ENCODE measurements at regions not wholly inside any gene's neighbourhood (a gene's known extent, or its start where the extent isn't known, plus 50 kb on each side); places are given as distances from the start of the nearest gene placed in this dataset.

GRCh38 chr9:26043431-26043830 is 365.2 kb upstream of the TUSC1 start:
- TF ChIP-seq TCF4 (CRISPR knock-in tag; IDR thresholded peaks at IDR 0.05; ENCODE audit: borderline replicate concordance): no peak
- no peak for TF ChIP-seq ZNF8 (CRISPR knock-in tag; IDR thresholded peaks at IDR 0.05)
- TF ChIP-seq ZC3H10 (CRISPR knock-in tag; IDR thresholded peaks at IDR 0.05): no peak
- TF ChIP-seq RARB (CRISPR knock-in tag; IDR thresholded peaks at IDR 0.05): no peak
- no peak for TF ChIP-seq GLIS3 (CRISPR knock-in tag; IDR thresholded peaks at IDR 0.05)
- no peak for TF ChIP-seq CSDC2 (CRISPR knock-in tag; IDR thresholded peaks at IDR 0.05)
- TF ChIP-seq CREB5 (CRISPR knock-in tag; IDR thresholded peaks at IDR 0.05; ENCODE audit: low read depth): no peak
- no peak for TF ChIP-seq ZFP3 (CRISPR knock-in tag; IDR thresholded peaks at IDR 0.05)
- TF ChIP-seq ARNTL (CRISPR knock-in tag; IDR thresholded peaks at IDR 0.05; ENCODE audit: borderline replicate concordance, low read depth): no peak
- no peak for TF ChIP-seq PPARA (CRISPR knock-in tag; IDR thresholded peaks at IDR 0.05; ENCODE audit: borderline replicate concordance)
- TF ChIP-seq CSRNP3 (CRISPR knock-in tag; IDR thresholded peaks at IDR 0.05): no peak
- no peak for TF ChIP-seq OSR1 (CRISPR knock-in tag; IDR thresholded peaks at IDR 0.05)
- no peak for TF ChIP-seq ZFP30 (CRISPR knock-in tag; IDR thresholded peaks at IDR 0.05)
- TF ChIP-seq POU6F1 (CRISPR knock-in tag; IDR thresholded peaks at IDR 0.05; ENCODE audit: borderline replicate concordance, low read depth): no peak
- no peak for ATAC-seq

- TF ChIP-seq OSR1 (CRISPR knock-in tag; IDR thresholded peaks at IDR 0.05) (no peak), ZNF70 (CRISPR knock-in tag; IDR thresholded peaks at IDR 0.05) (no peak), TCF4 (CRISPR knock-in tag; IDR thresholded peaks at IDR 0.05; ENCODE audit: borderline replicate concordance) (no peak), RARB (CRISPR knock-in tag; IDR thresholded peaks at IDR 0.05) (no peak), ZC3H10 (CRISPR knock-in tag; IDR thresholded peaks at IDR 0.05) (no peak), PPARA (CRISPR knock-in tag; IDR thresholded peaks at IDR 0.05; ENCODE audit: borderline replicate concordance) (no peak), TOX (CRISPR knock-in tag; IDR thresholded peaks at IDR 0.05; ENCODE audit: borderline replicate concordance) (no peak), ZFP30 (CRISPR knock-in tag; IDR thresholded peaks at IDR 0.05) (no peak), BACH2 (CRISPR knock-in tag; IDR thresholded peaks at IDR 0.05; ENCODE audit: borderline replicate concordance) (no peak), CSRNP3 (CRISPR knock-in tag; IDR thresholded peaks at IDR 0.05) (no peak), ZFP3 (CRISPR knock-in tag; IDR thresholded peaks at IDR 0.05) (no peak), ESRRG (CRISPR knock-in tag; IDR thresholded peaks at IDR 0.05) (no peak), GLIS3 (CRISPR knock-in tag; IDR thresholded peaks at IDR 0.05) (no peak)
- TF ChIP-seq, protein P1, sequence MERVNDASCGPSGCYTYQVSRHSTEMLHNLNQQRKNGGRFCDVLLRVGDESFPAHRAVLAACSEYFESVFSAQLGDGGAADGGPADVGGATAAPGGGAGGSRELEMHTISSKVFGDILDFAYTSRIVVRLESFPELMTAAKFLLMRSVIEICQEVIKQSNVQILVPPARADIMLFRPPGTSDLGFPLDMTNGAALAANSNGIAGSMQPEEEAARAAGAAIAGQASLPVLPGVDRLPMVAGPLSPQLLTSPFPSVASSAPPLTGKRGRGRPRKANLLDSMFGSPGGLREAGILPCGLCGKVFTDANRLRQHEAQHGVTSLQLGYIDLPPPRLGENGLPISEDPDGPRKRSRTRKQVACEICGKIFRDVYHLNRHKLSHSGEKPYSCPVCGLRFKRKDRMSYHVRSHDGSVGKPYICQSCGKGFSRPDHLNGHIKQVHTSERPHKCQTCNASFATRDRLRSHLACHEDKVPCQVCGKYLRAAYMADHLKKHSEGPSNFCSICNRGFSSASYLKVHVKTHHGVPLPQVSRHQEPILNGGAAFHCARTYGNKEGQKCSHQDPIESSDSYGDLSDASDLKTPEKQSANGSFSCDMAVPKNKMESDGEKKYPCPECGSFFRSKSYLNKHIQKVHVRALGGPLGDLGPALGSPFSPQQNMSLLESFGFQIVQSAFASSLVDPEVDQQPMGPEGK (CRISPR knock-in tag; IDR thresholded peaks at IDR 0.05; ENCODE audit: borderline replicate concordance): no peak
- no peak for ATAC-seq
Measured at GRCh38 chr9:26034786-26035185, 356.5 kb upstream of the TUSC1 start.

DNA sequence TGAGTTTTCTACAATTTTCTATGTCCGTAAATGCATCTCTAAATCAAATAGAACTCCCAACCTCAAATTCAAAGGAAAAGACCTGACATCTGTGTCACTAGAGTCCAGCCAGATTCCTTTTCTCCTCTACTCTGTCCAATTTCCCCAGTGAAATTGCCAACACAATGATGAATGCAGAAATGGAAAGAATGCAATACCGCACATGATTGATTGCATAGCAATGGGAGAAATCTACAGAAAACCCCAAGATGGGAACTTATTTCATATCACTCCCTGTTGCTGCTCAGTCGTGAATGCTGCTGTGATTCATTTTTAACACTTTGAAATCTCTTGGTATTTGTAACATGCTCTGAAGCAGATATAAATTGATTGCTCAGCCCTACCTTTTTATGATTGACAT is 355.1 kb upstream of the TUSC1 start:
- ATAC-seq: peak; percentile 65
- TF ChIP-seq TCF4 (CRISPR knock-in tag; IDR thresholded peaks at IDR 0.05; ENCODE audit: borderline replicate concordance): no peak
- TF ChIP-seq SNAI2 (CRISPR knock-in tag; IDR thresholded peaks at IDR 0.05): no peak
- TF ChIP-seq ZFP30 (CRISPR knock-in tag; IDR thresholded peaks at IDR 0.05): no peak
- peak; percentile 26; the same call in 1 of the 2 replicates for TF ChIP-seq TOX (CRISPR knock-in tag; IDR thresholded peaks at IDR 0.05; ENCODE audit: borderline replicate concordance)
- TF ChIP-seq ZNF565 (CRISPR knock-in tag; conservative IDR thresholded peaks at IDR 0.05; ENCODE audit: low read depth): no peak

Data from SK-N-SH treated with all-trans-retinoic acid at 6 μM for 48 hours (cell line).